ENCODE measurements at regions not wholly inside any gene's neighbourhood (a gene's known extent, or its start where the extent isn't known, plus 50 kb on each side); places are given as distances from the start of the nearest gene placed in this dataset.
A peak's percentile ranks its signal among the peaks of the same experiment; 100 is the strongest.
"Not testable (repeated sequence)": the region's sequence is repeated elsewhere in the genome, so short reads cannot be mapped to it uniquely, and the experiment has no call there.

DNA sequence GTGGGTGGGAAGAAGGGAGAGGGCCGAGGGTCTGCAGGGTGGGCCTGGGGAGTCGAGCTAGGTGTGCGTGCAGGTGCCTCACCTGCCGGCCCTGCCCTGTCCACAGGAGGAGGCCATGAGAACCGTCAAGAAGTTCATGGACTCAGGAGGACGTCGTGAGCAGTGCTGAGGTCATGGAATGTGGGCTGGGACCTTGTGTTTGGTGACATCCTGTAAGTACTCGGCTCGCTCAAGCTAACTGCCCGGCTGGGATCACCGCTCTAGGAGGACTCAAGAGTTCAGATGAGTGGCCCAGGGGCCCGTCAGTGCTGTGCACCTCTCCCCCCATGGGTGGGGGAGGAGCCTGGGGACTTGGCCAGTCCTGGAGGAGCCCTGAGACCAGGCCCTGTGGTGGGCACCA, 4444.0 kb upstream of the TPTE start:
- H3K4me1 Mint-ChIP-seq (ENCODE audit: low read depth); DNase-seq; ATAC-seq (ENCODE audit: poor library complexity); H3K27me3 Mint-ChIP-seq; H3K36me3 Mint-ChIP-seq (ENCODE audit: low read depth); H3K4me3 ChIP-seq (ENCODE audit: low read length); POLR2A ChIA-PET; CTCF ChIA-PET; H3K27ac ChIP-seq (ENCODE audit: low read depth in 1 of 2, low read length in 2 of 2); intact Hi-C loops (cut with DNase I, micrococcal nuclease); H3K9me3 Mint-ChIP-seq; H3K27me3 ChIP-seq (ENCODE audit: control insufficient read depth in 1 of 2, insufficient read depth in 2 of 2, low read length in 2 of 2); H3K4me3 Mint-ChIP-seq; H3K36me3 ChIP-seq (ENCODE audit: insufficient read depth, low read length); H3K27ac Mint-ChIP-seq; H3K4me1 ChIP-seq (ENCODE audit: insufficient read depth, low read length); H3K9me3 ChIP-seq (ENCODE audit: control insufficient read depth in 1 of 2, insufficient read depth in 1 of 2, low read length in 2 of 2): not testable (repeated sequence)

DNA sequence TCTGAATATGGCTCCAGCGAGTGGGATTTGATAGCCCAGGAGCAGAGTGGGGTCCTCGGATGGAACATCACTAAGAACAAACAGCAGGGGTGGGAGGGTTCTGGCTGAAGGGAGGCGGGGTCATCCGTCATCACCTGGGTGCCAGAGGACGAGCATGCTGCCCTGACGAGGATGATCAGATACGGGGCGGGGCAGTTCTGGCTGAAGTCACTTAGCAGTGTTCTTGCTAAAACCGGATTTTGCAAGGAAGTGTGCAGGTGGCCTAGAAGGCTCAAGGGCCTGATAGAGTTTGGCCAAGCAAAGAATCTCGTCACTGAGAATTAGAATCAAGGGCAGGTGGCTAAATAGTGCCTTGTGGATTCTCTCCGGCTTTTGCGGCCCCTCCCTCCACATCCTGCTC, 4442.5 kb upstream of the TPTE start:
- H3K4me3 ChIP-seq (ENCODE audit: low read length); H3K4me3 Mint-ChIP-seq; ATAC-seq (ENCODE audit: poor library complexity); H3K27ac Mint-ChIP-seq; H3K9me3 ChIP-seq (ENCODE audit: control insufficient read depth in 1 of 2, insufficient read depth in 1 of 2, low read length in 2 of 2); CTCF ChIA-PET; H3K27me3 Mint-ChIP-seq; H3K27me3 ChIP-seq (ENCODE audit: control insufficient read depth in 1 of 2, insufficient read depth in 2 of 2, low read length in 2 of 2); H3K36me3 Mint-ChIP-seq (ENCODE audit: low read depth); POLR2A ChIA-PET; H3K4me1 Mint-ChIP-seq (ENCODE audit: low read depth); H3K27ac ChIP-seq (ENCODE audit: low read depth in 1 of 2, low read length in 2 of 2); H3K4me1 ChIP-seq (ENCODE audit: insufficient read depth, low read length); H3K36me3 ChIP-seq (ENCODE audit: insufficient read depth, low read length); intact Hi-C loops (cut with DNase I, micrococcal nuclease); H3K9me3 Mint-ChIP-seq; DNase-seq: not testable (repeated sequence)

DNA sequence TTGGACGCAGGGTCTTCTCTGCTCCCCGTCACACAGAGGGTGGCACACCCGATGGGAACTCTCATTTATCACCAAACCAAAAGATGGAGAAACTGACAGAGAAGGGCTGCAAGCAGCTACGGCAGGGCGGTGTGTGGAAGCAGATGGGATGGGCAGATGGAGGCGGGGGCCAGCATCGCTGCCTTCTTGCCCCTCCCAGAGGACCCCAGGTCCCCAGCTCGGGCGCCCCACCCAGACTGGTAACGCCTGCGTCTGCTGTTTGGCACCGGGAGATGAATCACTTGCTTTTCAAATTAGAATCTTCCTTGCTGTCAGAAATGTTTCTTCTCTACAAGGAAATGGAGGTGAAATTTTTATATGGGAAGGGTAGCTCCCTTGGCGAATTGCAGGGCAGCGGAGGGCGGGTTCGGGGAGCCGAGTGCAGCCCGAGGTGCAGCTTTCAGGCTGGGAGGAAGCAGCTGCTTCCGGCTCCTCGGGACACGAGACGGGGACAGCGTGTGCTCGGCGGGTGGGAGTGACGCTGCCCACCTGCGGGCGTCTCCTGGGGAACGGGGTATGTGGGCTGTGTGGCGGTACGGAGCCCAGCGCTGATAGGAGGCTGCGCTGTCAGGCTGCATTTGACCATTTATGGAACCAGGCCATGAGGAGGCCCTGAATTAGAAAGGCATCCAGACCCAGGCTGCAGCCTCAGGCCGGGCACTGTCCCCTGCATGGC, 4440.3 kb upstream of the TPTE start:
- H3K27me3 Mint-ChIP-seq; CTCF ChIA-PET; H3K9me3 ChIP-seq (ENCODE audit: control insufficient read depth in 1 of 2, insufficient read depth in 1 of 2, low read length in 2 of 2); H3K36me3 Mint-ChIP-seq (ENCODE audit: low read depth); DNase-seq; H3K27ac ChIP-seq (ENCODE audit: low read depth in 1 of 2, low read length in 2 of 2); H3K4me3 ChIP-seq (ENCODE audit: low read length); POLR2A ChIA-PET; H3K4me3 Mint-ChIP-seq; H3K4me1 ChIP-seq (ENCODE audit: insufficient read depth, low read length); H3K27me3 ChIP-seq (ENCODE audit: control insufficient read depth in 1 of 2, insufficient read depth in 2 of 2, low read length in 2 of 2); H3K9me3 Mint-ChIP-seq; H3K4me1 Mint-ChIP-seq (ENCODE audit: low read depth); H3K36me3 ChIP-seq (ENCODE audit: insufficient read depth, low read length); intact Hi-C loops (cut with DNase I, micrococcal nuclease); H3K27ac Mint-ChIP-seq: not testable (repeated sequence)
- peak; percentile 26 for ATAC-seq (ENCODE audit: poor library complexity)

DNA sequence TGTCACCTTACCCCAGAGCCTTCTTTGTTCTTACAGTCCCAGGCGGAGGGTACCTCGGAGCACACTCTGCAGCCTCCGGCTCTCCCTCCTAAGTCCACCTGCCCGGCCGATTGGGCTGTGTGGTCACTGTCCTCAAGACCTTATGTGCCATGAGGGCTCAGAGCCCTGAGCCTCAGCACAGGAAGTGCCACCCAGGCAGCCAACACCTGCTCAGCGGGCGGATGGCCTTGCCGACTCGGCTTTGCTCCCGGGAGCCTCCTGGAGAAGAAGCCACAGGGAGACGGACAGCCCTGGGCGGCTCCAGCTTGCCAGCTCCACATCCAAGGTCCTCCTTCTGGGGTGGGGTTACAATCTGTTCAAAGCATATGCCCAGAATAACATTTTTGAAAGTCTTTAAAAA, 4439.2 kb upstream of the TPTE start:
- DNase-seq; H3K27me3 ChIP-seq (ENCODE audit: control insufficient read depth in 1 of 2, insufficient read depth in 2 of 2, low read length in 2 of 2); H3K27ac Mint-ChIP-seq; H3K4me3 Mint-ChIP-seq; ATAC-seq (ENCODE audit: poor library complexity); H3K27me3 Mint-ChIP-seq; CTCF ChIA-PET; H3K4me3 ChIP-seq (ENCODE audit: low read length); POLR2A ChIA-PET; H3K9me3 Mint-ChIP-seq; H3K4me1 Mint-ChIP-seq (ENCODE audit: low read depth); intact Hi-C loops (cut with DNase I, micrococcal nuclease); H3K27ac ChIP-seq (ENCODE audit: low read depth in 1 of 2, low read length in 2 of 2); H3K36me3 Mint-ChIP-seq (ENCODE audit: low read depth); H3K9me3 ChIP-seq (ENCODE audit: control insufficient read depth in 1 of 2, insufficient read depth in 1 of 2, low read length in 2 of 2); H3K36me3 ChIP-seq (ENCODE audit: insufficient read depth, low read length); H3K4me1 ChIP-seq (ENCODE audit: insufficient read depth, low read length): not testable (repeated sequence)

DNA sequence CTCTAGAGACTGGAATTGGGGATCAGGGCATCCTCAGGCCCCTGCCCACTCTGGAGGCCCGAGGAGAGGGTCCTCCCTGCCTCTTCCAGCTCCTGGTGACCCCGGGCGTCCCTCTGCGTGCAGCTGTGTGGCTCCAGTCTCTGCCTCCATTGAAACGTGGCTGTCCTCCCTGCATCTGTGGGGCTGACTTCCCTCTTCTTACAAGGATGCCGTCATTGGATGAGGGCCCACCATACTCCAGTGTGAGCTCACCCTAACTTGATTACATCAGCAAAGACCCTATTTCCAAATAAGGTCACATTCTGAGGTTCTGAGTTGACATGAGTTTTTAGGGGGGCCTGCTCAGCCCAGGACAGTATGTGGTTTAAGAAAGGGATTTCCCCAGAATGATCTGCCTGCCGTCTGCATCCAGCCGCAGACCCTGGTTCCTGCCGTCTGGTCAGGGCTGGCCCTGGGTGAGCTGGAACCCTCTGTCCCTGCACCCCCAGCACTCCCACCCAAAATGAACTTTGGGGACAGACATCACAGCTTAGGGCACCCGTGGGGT, 4437.7 kb upstream of the TPTE start:
- H3K4me1 ChIP-seq (ENCODE audit: insufficient read depth, low read length); H3K36me3 ChIP-seq (ENCODE audit: insufficient read depth, low read length); H3K36me3 Mint-ChIP-seq (ENCODE audit: low read depth); H3K4me1 Mint-ChIP-seq (ENCODE audit: low read depth); H3K4me3 Mint-ChIP-seq; H3K9me3 ChIP-seq (ENCODE audit: control insufficient read depth in 1 of 2, insufficient read depth in 1 of 2, low read length in 2 of 2); CTCF ChIA-PET; H3K4me3 ChIP-seq (ENCODE audit: low read length); H3K27me3 ChIP-seq (ENCODE audit: control insufficient read depth in 1 of 2, insufficient read depth in 2 of 2, low read length in 2 of 2); POLR2A ChIA-PET; DNase-seq; ATAC-seq (ENCODE audit: poor library complexity); H3K27ac ChIP-seq (ENCODE audit: low read depth in 1 of 2, low read length in 2 of 2); H3K9me3 Mint-ChIP-seq; H3K27ac Mint-ChIP-seq; H3K27me3 Mint-ChIP-seq; intact Hi-C loops (cut with DNase I, micrococcal nuclease): not testable (repeated sequence)

DNA sequence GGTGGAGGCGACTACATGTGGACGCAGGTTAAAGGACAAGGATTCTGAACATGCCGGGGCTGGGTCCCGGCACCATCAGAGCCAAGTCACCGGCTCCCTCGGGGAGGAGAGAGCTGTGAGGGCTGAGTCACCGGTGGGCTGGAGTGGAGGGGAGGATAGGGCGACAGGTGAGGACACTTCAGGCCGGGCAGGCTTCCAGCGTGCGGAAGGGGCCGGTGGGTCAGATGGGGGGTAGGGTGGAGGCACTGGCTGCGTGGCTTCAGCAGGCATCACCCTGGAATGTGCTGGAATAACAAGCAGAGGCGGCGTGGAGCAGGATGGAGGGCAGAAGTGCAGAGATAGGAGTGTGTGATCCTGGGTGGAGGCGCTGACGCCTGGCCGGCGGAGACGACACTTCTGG, 4435.3 kb upstream of the TPTE start:
- ATAC-seq (ENCODE audit: poor library complexity); H3K4me3 ChIP-seq (ENCODE audit: low read length); H3K9me3 Mint-ChIP-seq; H3K4me1 Mint-ChIP-seq (ENCODE audit: low read depth); DNase-seq; H3K27me3 ChIP-seq (ENCODE audit: control insufficient read depth in 1 of 2, insufficient read depth in 2 of 2, low read length in 2 of 2); H3K27ac ChIP-seq (ENCODE audit: low read depth in 1 of 2, low read length in 2 of 2); H3K27me3 Mint-ChIP-seq; H3K36me3 ChIP-seq (ENCODE audit: insufficient read depth, low read length); H3K4me1 ChIP-seq (ENCODE audit: insufficient read depth, low read length); POLR2A ChIA-PET; H3K27ac Mint-ChIP-seq; H3K36me3 Mint-ChIP-seq (ENCODE audit: low read depth); CTCF ChIA-PET; H3K4me3 Mint-ChIP-seq; H3K9me3 ChIP-seq (ENCODE audit: control insufficient read depth in 1 of 2, insufficient read depth in 1 of 2, low read length in 2 of 2); intact Hi-C loops (cut with DNase I, micrococcal nuclease): not testable (repeated sequence)

DNA sequence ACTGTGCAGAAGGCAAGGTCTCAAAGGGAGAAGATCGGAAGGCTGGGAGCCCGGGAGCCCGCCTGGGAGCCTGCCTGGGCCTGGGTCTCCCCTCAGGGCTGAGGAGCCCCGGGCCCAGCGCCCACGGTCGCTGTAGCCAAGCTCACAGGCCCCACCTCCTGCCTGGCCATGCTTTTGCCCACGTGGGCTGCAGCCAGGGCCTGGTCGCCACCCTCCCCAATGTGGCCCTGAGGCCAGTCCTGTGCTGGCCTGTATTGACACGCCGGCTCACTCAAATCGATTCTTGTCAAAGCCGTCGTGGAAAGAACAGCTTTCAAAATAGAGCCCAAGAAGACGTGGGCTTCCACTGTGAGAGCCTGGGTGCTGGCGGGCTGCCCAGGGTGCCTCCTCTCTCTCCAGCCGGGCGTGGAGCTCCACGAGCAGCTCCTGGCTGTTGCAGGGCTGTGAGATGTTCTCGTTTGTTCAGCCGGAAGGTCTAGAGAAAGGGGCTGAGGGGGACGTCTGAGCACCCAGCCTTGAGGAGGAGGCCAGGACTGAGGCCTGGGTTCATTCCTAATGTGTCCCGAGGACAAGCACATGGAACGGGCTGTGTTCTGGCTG, 4433.7 kb upstream of the TPTE start:
- H3K36me3 Mint-ChIP-seq (ENCODE audit: low read depth); H3K27me3 ChIP-seq (ENCODE audit: control insufficient read depth in 1 of 2, insufficient read depth in 2 of 2, low read length in 2 of 2); DNase-seq; CTCF ChIA-PET; H3K9me3 ChIP-seq (ENCODE audit: control insufficient read depth in 1 of 2, insufficient read depth in 1 of 2, low read length in 2 of 2); H3K9me3 Mint-ChIP-seq; H3K4me1 ChIP-seq (ENCODE audit: insufficient read depth, low read length); H3K27ac ChIP-seq (ENCODE audit: low read depth in 1 of 2, low read length in 2 of 2); H3K4me1 Mint-ChIP-seq (ENCODE audit: low read depth); intact Hi-C loops (cut with DNase I, micrococcal nuclease); H3K27ac Mint-ChIP-seq; ATAC-seq (ENCODE audit: poor library complexity); H3K36me3 ChIP-seq (ENCODE audit: insufficient read depth, low read length); H3K4me3 ChIP-seq (ENCODE audit: low read length); H3K27me3 Mint-ChIP-seq; POLR2A ChIA-PET; H3K4me3 Mint-ChIP-seq: not testable (repeated sequence)
